NB4 (cell line): ENCODE measurements at regions not wholly inside any gene's neighbourhood (a gene's known extent, or its start where the extent isn't known, plus 50 kb on each side); places are given as distances from the start of the nearest gene placed in this dataset.

Experiments
- CTCF ChIP-seq: IDR thresholded peaks from one replicate; pipeline ENCODE4 v1.5.1; 2012; ENCODE audit warnings: low read depth, low read length
- MYC ChIP-seq: IDR thresholded peaks from 2 replicates; pipeline ENCODE4 v1.6.1; 2011; ENCODE audit warnings: low read depth, low read length
- POLR2A ChIP-seq: IDR thresholded peaks from 2 replicates; pipeline ENCODE4 v1.6.1; 2011; ENCODE audit warnings: mild to moderate bottlenecking; ENCODE audit not compliant: insufficient read length; ENCODE audit errors: extremely low read depth
- TF ChIP-seq, protein P1 (sequence below): IDR thresholded peaks from 2 replicates; pipeline ENCODE4 v1.6.1; 2011; ENCODE audit warnings: low read depth, low read length

- TF ChIP-seq CTCF (no peak), MYC (no peak), POLR2A (no peak)
- TF ChIP-seq, protein P1, sequence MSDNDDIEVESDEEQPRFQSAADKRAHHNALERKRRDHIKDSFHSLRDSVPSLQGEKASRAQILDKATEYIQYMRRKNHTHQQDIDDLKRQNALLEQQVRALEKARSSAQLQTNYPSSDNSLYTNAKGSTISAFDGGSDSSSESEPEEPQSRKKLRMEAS: no peak
Observed at GRCh38 chr2:14418115-14418514, 214.4 kb upstream of the LRATD1 start.
